ENCODE measurements at regions not wholly inside any gene's neighbourhood (a gene's known extent, or its start where the extent isn't known, plus 50 kb on each side); places are given as distances from the start of the nearest gene placed in this dataset.
A peak's percentile ranks its signal among the peaks of the same experiment; 100 is the strongest.
"Not testable (repeated sequence)": the region's sequence is repeated elsewhere in the genome, so short reads cannot be mapped to it uniquely, and the experiment has no call there.

- no peak for DNase-seq (ENCODE audit: low read depth, low spot score)
Observed at GRCh38 chr2:190005513-190005912, 57.0 kb downstream of the MSTN start.

DNA sequence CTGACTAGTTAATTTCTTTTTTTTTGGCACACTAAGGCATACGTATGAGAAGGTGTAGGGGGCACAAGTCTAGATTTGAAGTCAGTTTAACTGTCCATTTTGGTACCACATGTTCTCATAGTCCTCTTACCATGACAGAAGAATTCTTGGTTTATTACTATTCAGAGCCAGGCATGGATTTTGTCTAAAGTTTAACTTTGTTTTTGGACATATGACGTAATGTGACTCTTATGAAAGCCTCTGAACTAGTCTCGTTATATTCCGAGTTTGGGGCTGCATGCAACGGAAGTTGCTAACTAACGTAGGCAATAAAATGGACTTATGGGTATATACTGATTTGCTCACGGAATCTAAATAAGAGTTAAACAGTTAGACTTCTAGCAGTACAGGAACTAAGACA lies 62.9 kb downstream of the MSTN start:
- no peak for DNase-seq (ENCODE audit: low read depth, low spot score)

GRCh38 chr2:189998665-189999064 lies 63.9 kb downstream of the MSTN start:
- DNase-seq (ENCODE audit: low read depth, low spot score): not testable (repeated sequence)

GRCh38 chr2:189997016-189997415 lies 65.5 kb downstream of the MSTN start:
- no peak for DNase-seq (ENCODE audit: low read depth, low spot score)

DNA sequence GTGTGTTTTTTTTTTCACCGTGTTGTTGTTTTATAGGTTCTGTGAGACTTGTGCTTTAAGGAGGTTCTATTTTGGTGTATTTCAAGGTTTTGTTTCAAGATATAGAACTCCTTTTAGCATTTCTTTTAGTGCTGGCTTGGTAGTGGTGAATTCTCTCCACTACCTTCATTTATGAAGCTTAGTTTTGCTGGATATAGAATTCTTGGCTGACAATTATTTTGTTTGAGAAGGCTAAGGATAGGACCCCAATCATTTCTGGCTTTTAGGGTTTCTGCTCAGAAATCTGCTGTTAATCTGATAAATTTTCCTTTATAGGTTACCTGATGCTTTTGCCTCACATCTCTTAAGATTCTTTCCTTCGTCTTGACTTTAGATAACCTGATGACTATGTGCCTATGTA lies 66.8 kb downstream of the MSTN start:
- no peak for DNase-seq (ENCODE audit: low read depth, low spot score)

GRCh38 chr2:189982780-189983394 lies 79.6 kb downstream of the MSTN start:
- no peak for DNase-seq (ENCODE audit: low read depth, low spot score)

GRCh38 chr2:189982087-189982486 lies 80.4 kb downstream of the MSTN start:
- DNase-seq (ENCODE audit: low read depth, low spot score): no peak

DNA sequence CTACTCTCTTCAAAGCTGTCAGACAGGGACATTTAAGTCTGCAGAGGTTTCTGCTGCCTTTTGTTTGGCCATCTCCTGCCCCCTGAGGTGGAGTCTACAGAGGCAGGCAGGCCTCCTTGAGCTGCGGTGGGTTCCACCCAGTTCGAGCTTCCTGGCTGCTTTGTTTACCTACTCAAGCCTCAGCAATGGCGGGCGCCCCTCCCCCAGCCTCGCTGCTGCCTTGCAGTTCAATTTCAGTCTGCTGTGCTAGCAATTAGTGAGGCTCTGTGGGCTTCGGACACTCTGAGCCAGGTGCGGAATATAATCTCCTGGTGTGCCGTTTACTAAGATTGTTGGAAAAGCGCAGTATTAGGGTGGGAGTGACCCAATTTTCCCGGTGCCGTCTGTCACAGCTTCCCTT lies 86.0 kb downstream of the MSTN start:
- DNase-seq (ENCODE audit: low read depth, low spot score): not testable (repeated sequence)

- no peak for DNase-seq (ENCODE audit: low read depth, low spot score)
Observed at GRCh38 chr2:189960346-189960745, 102.2 kb downstream of the MSTN start.

- no peak for DNase-seq (ENCODE audit: low read depth, low spot score)
Observed at GRCh38 chr2:189959450-189959849, 103.1 kb downstream of the MSTN start.

DNA sequence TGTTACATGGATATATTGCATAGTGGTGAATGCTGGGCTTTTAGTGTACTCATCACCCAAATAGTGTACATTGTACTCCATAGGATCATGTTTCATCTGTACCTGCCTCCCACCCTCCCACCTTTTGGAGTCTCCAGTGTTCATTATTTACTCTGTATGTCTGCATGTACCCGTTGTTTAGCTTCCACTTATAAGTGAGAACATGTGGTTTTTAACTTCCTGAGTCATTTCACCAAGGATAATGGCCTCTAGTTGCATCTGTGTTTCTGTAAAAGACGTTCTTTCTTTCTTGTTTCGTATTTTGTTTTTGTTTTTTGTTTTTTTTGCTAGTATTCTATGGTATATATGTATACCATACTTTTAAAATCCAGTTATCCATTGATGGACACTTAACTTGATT lies 107.5 kb downstream of the MSTN start:
- no peak for DNase-seq (ENCODE audit: low read depth, low spot score)

- DNase-seq (ENCODE audit: low read depth, low spot score): no peak
Observed at GRCh38 chr2:189952536-189953109, 109.9 kb downstream of the MSTN start.

- peak; percentile 29 for DNase-seq (ENCODE audit: low read depth, low spot score)
Observed at GRCh38 chr2:189951791-189952535, 110.6 kb downstream of the MSTN start.

DNA sequence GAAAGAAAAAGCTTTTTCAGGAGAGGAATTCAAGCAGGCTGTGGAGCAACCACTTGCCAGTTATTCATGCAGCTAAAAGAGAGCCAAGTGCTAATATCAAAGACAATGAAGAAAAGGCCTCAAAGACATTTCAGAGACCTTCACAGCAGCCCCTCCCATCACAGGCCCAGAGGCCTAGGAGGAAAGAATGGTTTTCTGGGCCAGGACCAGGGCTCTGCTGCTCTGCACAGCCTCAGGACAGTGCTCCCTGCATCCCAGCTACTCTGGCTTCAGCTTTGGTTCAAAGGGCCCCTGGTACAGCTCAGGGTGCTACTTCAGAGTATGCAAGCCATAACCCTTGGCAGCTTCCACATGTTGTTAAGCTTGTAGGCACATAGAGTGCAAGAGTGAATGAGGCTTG lies 119.5 kb downstream of the MSTN start:
- DNase-seq (ENCODE audit: low read depth, low spot score): no peak

- no peak for DNase-seq (ENCODE audit: low read depth, low spot score)
Observed at GRCh38 chr2:189940913-189941312, 121.6 kb downstream of the MSTN start.

- no peak for DNase-seq (ENCODE audit: low read depth, low spot score)
Observed at GRCh38 chr2:189937691-189938090, 124.8 kb downstream of the MSTN start.

DNA sequence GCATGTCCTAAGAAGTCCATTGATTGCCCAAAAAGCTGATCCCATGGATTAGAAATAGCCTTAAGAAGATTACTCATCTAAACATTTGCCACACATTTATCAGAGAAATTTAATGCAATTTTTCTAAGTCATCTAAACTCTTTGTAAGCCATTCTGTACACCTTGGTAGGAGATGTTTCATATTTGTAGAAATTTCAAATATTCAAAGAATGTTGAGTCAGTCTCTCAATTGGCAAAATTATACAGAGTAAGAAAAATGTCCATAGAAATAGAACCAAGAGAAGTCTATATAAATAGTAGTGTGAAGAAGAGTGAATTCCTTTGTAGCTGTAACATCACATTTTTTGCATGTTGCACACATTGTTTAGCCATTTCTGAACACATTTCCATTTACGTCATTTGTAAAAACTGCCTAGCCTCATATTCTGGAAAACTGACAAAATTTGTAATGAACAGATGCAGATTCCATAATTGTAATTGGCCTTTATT lies 128.6 kb downstream of the MSTN start:
- peak; percentile 70 for DNase-seq (ENCODE audit: low read depth, low spot score)

GRCh38 chr2:189933041-189933440 lies 129.5 kb downstream of the MSTN start:
- DNase-seq (ENCODE audit: low read depth, low spot score): no peak

- DNase-seq (ENCODE audit: low read depth, low spot score): no peak
Observed at GRCh38 chr2:189927823-189928222, 134.7 kb downstream of the MSTN start.
